ENCODE measurements at regions not wholly inside any gene's neighbourhood (a gene's known extent, or its start where the extent isn't known, plus 50 kb on each side); places are given as distances from the start of the nearest gene placed in this dataset.

GRCh38 chr11:35088676-35089075 is 50.3 kb upstream of the CD44 start:
- no peak for TF ChIP-seq EZH2 (IDR thresholded peaks at IDR 0.05)
- TF ChIP-seq, protein P1, sequence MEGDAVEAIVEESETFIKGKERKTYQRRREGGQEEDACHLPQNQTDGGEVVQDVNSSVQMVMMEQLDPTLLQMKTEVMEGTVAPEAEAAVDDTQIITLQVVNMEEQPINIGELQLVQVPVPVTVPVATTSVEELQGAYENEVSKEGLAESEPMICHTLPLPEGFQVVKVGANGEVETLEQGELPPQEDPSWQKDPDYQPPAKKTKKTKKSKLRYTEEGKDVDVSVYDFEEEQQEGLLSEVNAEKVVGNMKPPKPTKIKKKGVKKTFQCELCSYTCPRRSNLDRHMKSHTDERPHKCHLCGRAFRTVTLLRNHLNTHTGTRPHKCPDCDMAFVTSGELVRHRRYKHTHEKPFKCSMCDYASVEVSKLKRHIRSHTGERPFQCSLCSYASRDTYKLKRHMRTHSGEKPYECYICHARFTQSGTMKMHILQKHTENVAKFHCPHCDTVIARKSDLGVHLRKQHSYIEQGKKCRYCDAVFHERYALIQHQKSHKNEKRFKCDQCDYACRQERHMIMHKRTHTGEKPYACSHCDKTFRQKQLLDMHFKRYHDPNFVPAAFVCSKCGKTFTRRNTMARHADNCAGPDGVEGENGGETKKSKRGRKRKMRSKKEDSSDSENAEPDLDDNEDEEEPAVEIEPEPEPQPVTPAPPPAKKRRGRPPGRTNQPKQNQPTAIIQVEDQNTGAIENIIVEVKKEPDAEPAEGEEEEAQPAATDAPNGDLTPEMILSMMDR (IDR thresholded peaks at IDR 0.05) = no peak

All from neural progenitor cell (in vitro differentiated cells).